PC-9 (cell line): ENCODE measurements at regions not wholly inside any gene's neighbourhood (a gene's known extent, or its start where the extent isn't known, plus 50 kb on each side); places are given as distances from the start of the nearest gene placed in this dataset.

Source experiments
- CTCF ChIP-seq: fragments of 200-600 bp; sonication (generic); conservative IDR thresholded peaks from 2 replicates; pipeline ENCODE4 v1.6.1; 2017; ENCODE audit warnings: mixed run types, antibody characterized with exemption, mild to moderate bottlenecking, moderate library complexity
- EZH2 ChIP-seq: fragments of 200-600 bp; sonication (generic); IDR thresholded peaks from 2 replicates; pipeline ENCODE4 v1.8.0; 2017; ENCODE audit warnings: antibody characterized with exemption, low read depth

GRCh38 chr5:92428415-92428814 lies 1045.3 kb upstream of the ARRDC3 start:
- TF ChIP-seq EZH2: no peak
- TF ChIP-seq CTCF: no peak
